Astrocyte of the hippocampus (primary cell): ENCODE measurements at regions not wholly inside any gene's neighbourhood (a gene's known extent, or its start where the extent isn't known, plus 50 kb on each side); places are given as distances from the start of the nearest gene placed in this dataset.

Experiments used
- DNase-seq: peaks from one replicate; pipeline ENCODE4 v3.0.0; 2011; ENCODE audit warnings: low read depth, low spot score

DNA sequence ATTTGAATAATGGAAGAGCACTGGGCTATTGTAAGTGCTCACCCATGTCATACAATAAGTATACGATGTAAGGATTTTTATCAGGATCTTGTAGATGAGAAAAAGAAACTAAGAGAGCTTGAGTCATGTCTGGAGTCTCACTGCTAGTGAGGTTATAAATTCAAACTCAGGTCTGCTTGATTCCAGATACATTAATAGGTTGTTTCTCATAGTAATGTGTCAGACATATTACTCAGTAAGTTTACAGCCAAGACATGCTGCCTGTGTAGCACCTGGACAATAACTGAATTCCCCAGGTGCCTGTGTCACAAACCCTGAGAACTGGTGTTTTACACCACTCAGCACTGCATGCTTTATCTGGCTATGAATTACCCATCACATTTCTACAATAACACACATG is 216.9 kb upstream of the LRP1B start:
- DNase-seq, result no peak

DNA sequence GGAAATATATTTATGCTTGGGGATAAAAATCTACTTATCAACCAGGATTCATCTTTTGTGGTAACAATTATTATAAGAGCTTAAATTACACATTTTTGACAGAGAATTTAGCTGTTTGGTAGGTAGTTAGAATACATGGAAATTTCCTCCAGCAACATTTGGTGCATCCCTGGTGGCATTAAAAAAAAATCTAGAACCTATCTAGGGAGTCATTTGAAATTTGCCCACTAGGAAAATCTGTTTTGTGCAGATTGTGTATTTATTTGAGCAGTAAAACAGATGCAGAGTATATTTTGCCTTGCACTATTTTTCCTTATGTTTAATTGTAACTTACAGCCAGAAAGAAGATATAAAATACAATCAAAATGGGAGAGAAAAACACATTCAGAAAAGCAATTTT is 208.4 kb upstream of the LRP1B start:
- DNase-seq, result no peak

DNA sequence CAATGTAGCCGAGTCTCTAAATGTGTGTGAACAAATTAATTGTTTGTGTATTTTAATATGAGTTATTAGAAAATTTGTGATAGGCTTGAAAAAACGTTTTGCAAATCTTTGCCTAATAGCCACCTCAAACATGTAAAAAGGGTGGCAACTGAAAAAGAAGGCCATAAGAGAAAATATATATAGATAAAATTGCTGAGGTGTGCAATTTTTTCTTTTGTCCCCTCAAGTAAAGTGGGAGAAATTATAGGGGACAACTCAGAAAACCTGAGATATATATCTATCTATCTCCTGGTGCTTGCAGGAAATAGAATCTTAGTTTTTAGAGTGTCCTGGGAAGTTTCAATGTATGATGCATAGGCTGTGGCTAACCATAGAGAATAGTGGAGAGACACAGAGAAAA is 201.4 kb upstream of the LRP1B start:
- no peak for DNase-seq

GRCh38 chr2:142330458-142330857 is 199.6 kb upstream of the LRP1B start:
- DNase-seq, result no peak

DNA sequence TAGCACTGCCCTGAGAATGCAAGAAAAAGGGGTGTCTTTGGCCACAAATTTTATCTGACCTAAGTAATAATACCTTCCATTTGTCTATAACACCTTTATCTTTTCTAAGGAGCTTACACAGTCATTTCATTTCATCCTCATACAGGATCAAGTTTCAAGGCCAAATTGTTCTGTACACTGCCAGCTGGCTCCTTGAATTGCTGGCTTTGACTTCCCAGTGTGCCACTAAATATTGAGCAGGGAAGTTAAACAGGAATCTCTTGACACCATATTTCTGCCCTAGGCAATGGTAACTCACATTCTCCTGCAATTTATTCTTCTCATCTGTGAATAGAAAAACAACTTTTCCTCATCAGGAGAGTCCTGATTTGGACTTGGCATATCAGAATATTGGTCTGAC is 195.1 kb upstream of the LRP1B start:
- no peak for DNase-seq

- no peak for DNase-seq
These were observed 192.4 kb upstream of the LRP1B start for GRCh38 chr2:142323206-142323605.

DNA sequence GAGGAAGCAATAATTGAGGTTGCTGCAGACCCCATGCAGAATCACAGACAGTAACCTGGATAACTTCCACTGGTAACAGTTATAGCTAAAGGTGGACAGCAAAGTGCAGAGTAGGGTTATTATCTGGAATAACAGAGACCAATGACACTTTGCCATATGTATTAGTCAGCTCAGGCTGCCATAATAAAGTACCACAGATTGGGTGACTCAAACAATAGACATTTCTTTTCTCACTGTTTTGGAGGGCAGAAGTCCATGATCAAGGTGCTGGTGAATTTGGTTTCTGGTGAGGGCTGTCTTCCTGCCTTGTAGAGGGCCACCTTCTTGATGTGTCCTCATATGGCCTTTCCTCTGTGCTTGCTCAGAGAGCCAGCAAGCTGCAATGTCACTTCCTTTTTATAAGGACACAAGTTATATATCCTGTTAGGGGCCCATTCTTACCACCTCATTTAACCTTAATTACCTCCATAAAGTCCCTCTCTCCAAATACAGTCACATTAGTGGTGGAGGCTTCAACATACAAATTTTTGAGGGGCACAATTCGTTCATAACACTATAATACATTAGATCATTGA is 191.0 kb upstream of the LRP1B start:
- DNase-seq, result peak; percentile 5

DNA sequence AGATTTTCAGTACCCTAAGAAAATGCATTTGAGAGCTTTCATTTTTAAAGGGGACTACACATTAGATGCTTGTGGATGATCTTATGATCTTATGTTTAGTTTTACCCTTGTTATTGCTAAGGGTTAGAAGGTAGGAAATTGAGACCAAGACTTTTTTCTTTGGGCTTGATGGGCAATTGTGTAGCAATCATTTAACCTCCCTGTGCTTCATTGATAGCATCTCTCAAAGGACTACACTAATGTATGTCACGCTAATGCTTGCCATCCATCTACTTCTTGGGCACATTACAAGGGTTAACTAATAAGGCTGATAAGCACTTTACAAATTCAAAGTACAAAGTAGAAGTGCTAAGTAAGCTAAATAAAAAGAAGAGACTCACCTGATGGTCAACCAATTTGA is 189.3 kb upstream of the LRP1B start:
- no peak for DNase-seq

DNA sequence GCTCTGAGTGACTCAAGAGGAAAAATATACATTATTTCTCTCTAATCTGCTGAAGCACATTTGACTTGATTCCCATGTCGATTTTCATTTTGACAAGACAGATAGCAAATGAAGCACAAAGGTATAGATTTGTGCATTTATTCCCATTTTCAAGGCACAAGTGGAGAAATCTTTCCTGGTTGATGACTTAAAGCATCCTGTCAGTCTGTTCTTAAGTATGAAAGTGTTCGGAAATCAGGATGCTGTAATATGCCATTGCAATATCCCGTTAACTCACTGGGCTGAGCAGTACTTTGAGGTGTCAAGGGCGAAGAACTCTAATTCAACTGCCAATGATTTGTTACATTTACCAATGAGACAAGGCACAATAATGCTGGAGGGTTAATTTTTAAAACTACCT is 185.2 kb upstream of the LRP1B start:
- no peak for DNase-seq

GRCh38 chr2:142315346-142315745 is 184.5 kb upstream of the LRP1B start:
- DNase-seq, result peak; percentile 29

GRCh38 chr2:142314164-142314563 is 183.3 kb upstream of the LRP1B start:
- DNase-seq, result no peak

GRCh38 chr2:142310530-142310929 is 179.7 kb upstream of the LRP1B start:
- DNase-seq, result no peak

- no peak for DNase-seq
These were observed 177.9 kb upstream of the LRP1B start for GRCh38 chr2:142308744-142309143.

DNA sequence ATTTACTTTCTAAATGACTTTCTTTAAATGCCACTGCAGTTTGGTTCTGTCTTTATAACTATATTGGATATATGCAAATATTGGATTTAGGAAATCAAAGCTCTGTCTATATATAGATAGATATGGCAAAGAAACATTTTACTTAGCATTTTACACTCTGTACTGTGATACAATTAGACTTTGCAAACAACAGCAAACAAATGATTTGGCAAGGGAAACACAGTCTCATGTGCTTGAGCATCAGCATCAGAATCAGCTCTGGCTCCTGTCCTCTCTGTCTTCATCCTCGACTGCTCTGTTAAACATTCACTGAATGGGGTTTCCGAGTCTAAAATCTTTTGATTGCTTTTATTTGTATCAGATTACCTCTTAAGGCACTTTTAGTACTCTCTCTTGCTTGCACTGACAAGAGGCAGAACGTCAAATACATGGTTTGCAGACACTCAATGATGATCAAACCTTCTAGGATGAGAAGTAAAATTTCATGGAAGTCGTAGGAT is 176.8 kb upstream of the LRP1B start:
- DNase-seq, result no peak

DNA sequence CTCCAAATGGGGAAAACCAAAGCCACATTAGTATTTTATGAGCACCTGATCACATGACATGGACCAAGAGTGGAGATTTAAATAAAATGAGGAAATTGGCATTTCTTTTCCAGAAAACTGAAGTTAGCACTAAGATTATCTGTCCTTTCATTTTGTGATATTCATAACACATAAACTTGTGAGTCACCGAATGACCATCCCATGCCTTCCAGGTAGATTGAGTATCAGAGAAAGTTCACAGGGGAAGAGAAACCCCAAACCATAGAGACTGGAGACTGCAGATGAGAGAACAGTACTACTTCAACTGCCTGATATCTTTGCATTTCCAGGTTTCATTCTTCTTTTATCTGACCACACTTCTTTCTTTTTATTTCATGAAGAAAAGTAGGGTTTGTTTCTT is 176.3 kb upstream of the LRP1B start:
- no peak for DNase-seq

GRCh38 chr2:142306131-142306530 is 175.3 kb upstream of the LRP1B start:
- no peak for DNase-seq

- DNase-seq, result no peak
These were observed 169.7 kb upstream of the LRP1B start for GRCh38 chr2:142300517-142300916.

- DNase-seq, result no peak
These were observed 168.2 kb upstream of the LRP1B start for GRCh38 chr2:142299021-142299420.

GRCh38 chr2:142294225-142294624 is 163.4 kb upstream of the LRP1B start:
- DNase-seq, result no peak

- peak; percentile 23 for DNase-seq
These were observed 161.2 kb upstream of the LRP1B start for GRCh38 chr2:142291969-142292368.

- DNase-seq, result peak; percentile 36
These were observed 160.1 kb upstream of the LRP1B start for GRCh38 chr2:142290931-142291330.

- no peak for DNase-seq
These were observed 155.8 kb upstream of the LRP1B start for GRCh38 chr2:142286618-142287017.

DNA sequence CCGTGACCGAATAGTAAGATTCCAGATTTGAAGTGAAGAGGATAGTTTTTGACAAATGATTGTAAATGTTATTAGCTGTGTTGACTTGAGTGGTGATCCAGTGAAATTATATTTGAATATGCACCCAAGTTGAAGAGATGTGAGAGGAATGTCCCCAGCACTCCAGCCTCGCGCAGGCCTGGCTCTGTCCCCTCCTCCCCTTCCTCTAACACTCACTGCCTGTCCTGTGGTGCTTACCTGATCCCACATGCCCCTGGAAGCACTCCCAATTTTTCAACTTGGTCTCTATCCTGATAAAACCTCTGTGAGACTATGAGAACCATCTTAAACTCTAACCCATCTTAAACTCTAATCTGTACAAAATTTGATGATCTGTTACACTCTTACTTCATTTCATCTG is 154.7 kb upstream of the LRP1B start:
- no peak for DNase-seq

- DNase-seq, result peak; percentile 17
These were observed 153.5 kb upstream of the LRP1B start for GRCh38 chr2:142284336-142284735.
